Hepatocyte (in vitro differentiated cells): ENCODE measurements at regions not wholly inside any gene's neighbourhood (a gene's known extent, or its start where the extent isn't known, plus 50 kb on each side); places are given as distances from the start of the nearest gene placed in this dataset.

Source experiments
- CTCF ChIP-seq: fragments of 200-600 bp; sonication (generic); IDR thresholded peaks from 2 replicates; pipeline ENCODE4 v1.5.1; 2016; ENCODE audit warnings: antibody characterized with exemption, mild to moderate bottlenecking; ENCODE audit not compliant: poor library complexity
- EZH2 ChIP-seq: fragments of 200-600 bp; sonication (generic); IDR thresholded peaks from 2 replicates; pipeline ENCODE4 v1.6.1; 2016; ENCODE audit warnings: antibody characterized with exemption, mild to moderate bottlenecking, borderline replicate concordance
- EZH2phosphoT487 ChIP-seq: fragments of 200-600 bp; sonication (generic); IDR thresholded peaks from one replicate; pipeline ENCODE4 v1.6.1; 2018; ENCODE audit warnings: antibody characterized with exemption, mild to moderate bottlenecking, low read depth, moderate library complexity; ENCODE audit not compliant: unreplicated experiment, severe bottlenecking

GRCh38 chr2:133806564-133806963 lies 238.3 kb upstream of the NCKAP5 start:
- no peak for TF ChIP-seq CTCF
- TF ChIP-seq EZH2: no peak
- no peak for TF ChIP-seq EZH2phosphoT487
